Nephron (organoid): ENCODE measurements at regions not wholly inside any gene's neighbourhood (a gene's known extent, or its start where the extent isn't known, plus 50 kb on each side); places are given as distances from the start of the nearest gene placed in this dataset.

Source experiments
- H3K27ac Mint-ChIP-seq, 3 experiments: 2 replicates each; pipeline ENCODE4 v1.8.0; 2020; ENCODE audit warnings: mixed read lengths in 3 of 3, mild to moderate bottlenecking in 2 of 3, moderate library complexity in 1 of 3
- H3K27me3 Mint-ChIP-seq: 2 replicates; pipeline ENCODE4 v1.8.0; 2021; ENCODE audit warnings: low read depth, mild to moderate bottlenecking, moderate library complexity, mixed read lengths
- H3K36me3 Mint-ChIP-seq: 2 replicates; pipeline ENCODE4 v1.8.0; 2020; ENCODE audit warnings: low read depth, mixed read lengths
- H3K4me1 Mint-ChIP-seq: 2 replicates; pipeline ENCODE4 v1.8.0; 2020; ENCODE audit warnings: mixed read lengths
- H3K4me3 Mint-ChIP-seq, 3 experiments: 2 replicates each; pipeline ENCODE4 v1.8.0; 2020; ENCODE audit warnings: mild to moderate bottlenecking in 3 of 3, mixed read lengths in 3 of 3, moderate library complexity in 2 of 3
- H3K9me3 Mint-ChIP-seq: 2 replicates; pipeline ENCODE4 v1.8.0; 2020; ENCODE audit warnings: mixed read lengths
- CTCF ChIP-seq, 3 experiments: fragments of 200-600 bp; sonication (generic); IDR thresholded peaks; one replicate each; pipeline ENCODE4 v1.5.0; 2021; ENCODE audit warnings: antibody characterized with exemption in 3 of 3; ENCODE audit not compliant: unreplicated experiment in 3 of 3

DNA sequence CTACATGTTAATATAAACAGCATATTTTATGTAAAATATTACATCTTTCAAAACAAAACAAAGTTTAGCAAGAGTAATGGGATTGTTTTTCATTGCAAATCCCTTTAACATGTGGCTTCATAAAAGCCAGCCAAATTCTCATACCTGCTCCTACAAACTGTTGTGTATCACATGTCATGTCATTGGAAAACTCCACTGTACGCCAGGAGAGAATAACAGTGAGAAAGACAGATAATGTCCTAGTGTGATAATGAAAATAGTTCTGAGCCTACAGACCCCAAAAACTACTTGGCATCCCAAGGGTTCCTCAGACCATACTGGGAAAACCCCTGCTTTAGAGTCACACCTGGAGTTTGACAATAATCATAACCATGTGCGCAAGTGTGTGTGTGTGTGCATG is 182.7 kb upstream of the HNRNPA3 start:
- Mint-ChIP-seq H3K36me3 (no peaks in the 10 kb centered on the region), H3K27me3 (peaks cover 7% of the 10 kb centered on the region), H3K4me3 (no peak overlapping the region), H3K9me3 (no peaks in the 10 kb centered on the region), H3K27ac (peak overlapping the region in 2 of 3 experiments; percentile 55 to 87), H3K4me1 (peaks cover 36% of the 10 kb centered on the region)
- no peak for TF ChIP-seq CTCF (IDR thresholded peaks at IDR 0.05; ENCODE audit: unreplicated experiment in 3 of 3)

GRCh38 chr2:177030451-177031105 is 182.0 kb upstream of the HNRNPA3 start:
- TF ChIP-seq CTCF (IDR thresholded peaks at IDR 0.05; ENCODE audit: unreplicated experiment in 3 of 3), result no peak

GRCh38 chr2:177031438-177032180 is 181.0 kb upstream of the HNRNPA3 start:
- Mint-ChIP-seq H3K36me3 (no peaks in the 10 kb centered on the region), H3K4me1 (peaks cover 33% of the 10 kb centered on the region), H3K9me3 (no peaks in the 10 kb centered on the region), H3K27me3 (no peaks in the 10 kb centered on the region), H3K27ac (peak overlapping the region in 2 of 3 experiments; percentile 45 to 55), H3K4me3 (no peak overlapping the region)
- TF ChIP-seq CTCF (IDR thresholded peaks at IDR 0.05; ENCODE audit: unreplicated experiment in 3 of 3), result no peak

More at GRCh38 chr2:177030451-177031105, 182.0 kb upstream of the HNRNPA3 start:
- no peaks in the 10 kb centered on the region for H3K9me3 Mint-ChIP-seq
- peaks cover 7% of the 10 kb centered on the region for H3K27me3 Mint-ChIP-seq
- H3K36me3 Mint-ChIP-seq, result no peaks in the 10 kb centered on the region
- peaks cover 32% of the 10 kb centered on the region for H3K4me1 Mint-ChIP-seq
- H3K4me3 Mint-ChIP-seq, result no peak overlapping the region
- peak overlapping the region in 2 of 3 experiments; percentile 55 to 87 for H3K27ac Mint-ChIP-seq

- peaks cover 40% of the 10 kb centered on the region for H3K4me1 Mint-ChIP-seq
- no peaks in the 10 kb centered on the region for H3K36me3 Mint-ChIP-seq
- no peaks in the 10 kb centered on the region for H3K9me3 Mint-ChIP-seq
- no peak overlapping the region for H3K4me3 Mint-ChIP-seq
- H3K27me3 Mint-ChIP-seq, result no peaks in the 10 kb centered on the region
- no peak for TF ChIP-seq CTCF (IDR thresholded peaks at IDR 0.05; ENCODE audit: unreplicated experiment in 3 of 3)
- H3K27ac Mint-ChIP-seq, result peak overlapping the region; percentile 27 to 80 (median 51)
Observed at GRCh38 chr2:177036747-177037146, 175.8 kb upstream of the HNRNPA3 start.

- Mint-ChIP-seq H3K9me3 (no peaks in the 10 kb centered on the region), H3K4me1 (peaks cover 41% of the 10 kb centered on the region), H3K27ac (peak overlapping the region; percentile 78 to 80 (median 79)), H3K27me3 (no peaks in the 10 kb centered on the region), H3K4me3 (no peak overlapping the region), H3K36me3 (no peaks in the 10 kb centered on the region)
- TF ChIP-seq CTCF (IDR thresholded peaks at IDR 0.05; ENCODE audit: unreplicated experiment in 3 of 3), result no peak
Observed at GRCh38 chr2:177037569-177037968, 175.0 kb upstream of the HNRNPA3 start.
